C4-2B (cell line): ENCODE measurements at regions not wholly inside any gene's neighbourhood (a gene's known extent, or its start where the extent isn't known, plus 50 kb on each side); places are given as distances from the start of the nearest gene placed in this dataset.
"Not testable (repeated sequence)": the region's sequence is repeated elsewhere in the genome, so short reads cannot be mapped to it uniquely, and the experiment has no call there.

ENCODE experiments used
- H3K27ac ChIP-seq: fragments of 450-650 bp; 2 replicates; pipeline ENCODE4 v1.5.1; 2017
- CTCF ChIP-seq: fragments of 450-650 bp; conservative IDR thresholded peaks from 2 replicates; pipeline ENCODE4 v1.5.1; 2017; ENCODE audit warnings: mild to moderate bottlenecking
- ZFX ChIP-seq: fragments of 450-650 bp; IDR thresholded peaks from 2 replicates; pipeline ENCODE4 v1.6.1; 2017

- H3K27ac ChIP-seq: no peak overlapping the region
- TF ChIP-seq CTCF (no peak), ZFX (no peak)
Measured at GRCh38 chr10:3255075-3255474, 82.5 kb upstream of the PITRM1 start.

- H3K27ac ChIP-seq: not testable (repeated sequence)
Measured at GRCh38 chr10:3253974-3254373, 81.4 kb upstream of the PITRM1 start.

GRCh38 chr10:3251172-3251571 lies 78.6 kb upstream of the PITRM1 start:
- H3K27ac ChIP-seq: no peak overlapping the region
- TF ChIP-seq ZFX (no peak), CTCF (no peak)

- TF ChIP-seq CTCF (no peak), ZFX (no peak)
- no peak overlapping the region for H3K27ac ChIP-seq
Measured at GRCh38 chr10:3249307-3249889, 76.8 kb upstream of the PITRM1 start.

- no peak for TF ChIP-seq ZFX
- TF ChIP-seq CTCF: no peak
- H3K27ac ChIP-seq: no peak overlapping the region
Measured at GRCh38 chr10:3248526-3249306, 76.1 kb upstream of the PITRM1 start.

GRCh38 chr10:3245395-3245794 lies 72.8 kb upstream of the PITRM1 start:
- no peak overlapping the region for H3K27ac ChIP-seq
- TF ChIP-seq ZFX (no peak), CTCF (no peak)

GRCh38 chr10:3241967-3242650 lies 69.5 kb upstream of the PITRM1 start:
- TF ChIP-seq CTCF (no peak), ZFX (no peak)
- no peak overlapping the region for H3K27ac ChIP-seq
